ENCODE measurements at regions not wholly inside any gene's neighbourhood (a gene's known extent, or its start where the extent isn't known, plus 50 kb on each side); places are given as distances from the start of the nearest gene placed in this dataset.

DNA sequence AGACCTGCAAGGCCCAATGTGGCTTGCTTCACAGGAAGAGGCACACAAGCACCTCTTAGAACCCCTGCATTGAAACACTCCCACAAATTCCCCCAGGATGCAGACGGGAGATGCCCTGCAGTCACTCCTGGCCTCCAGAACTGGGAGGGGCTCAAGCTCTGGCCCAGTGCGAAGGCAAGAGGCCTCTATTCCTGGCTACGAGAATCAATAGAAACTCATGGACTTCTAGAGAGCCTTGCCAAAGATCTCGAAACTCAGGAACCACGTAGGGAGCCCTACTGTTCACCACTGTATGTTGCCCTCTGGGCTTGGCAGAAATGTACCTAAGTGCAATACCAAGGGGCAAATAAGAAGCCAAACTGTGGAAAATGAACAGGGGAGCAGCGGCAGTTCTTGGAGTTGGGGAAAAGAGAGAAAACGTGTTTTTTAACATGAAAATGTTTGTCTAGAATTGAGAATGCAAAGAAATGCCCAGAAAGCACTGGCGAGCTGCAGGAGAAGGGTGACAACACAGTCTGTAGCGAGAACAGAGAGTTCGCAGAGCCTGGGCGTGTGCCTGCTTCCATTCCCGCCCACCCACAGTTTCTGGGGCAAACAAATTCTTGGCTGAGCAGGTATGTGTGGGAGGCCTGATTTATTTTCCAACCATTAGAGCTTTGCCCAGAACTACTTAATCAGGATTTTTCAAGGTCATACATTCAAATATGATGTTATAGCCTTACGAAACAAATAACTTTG is 260.5 kb upstream of the KLF14 start:
- DNase-seq (ENCODE audit: low read depth, low spot score): no peak

DNA sequence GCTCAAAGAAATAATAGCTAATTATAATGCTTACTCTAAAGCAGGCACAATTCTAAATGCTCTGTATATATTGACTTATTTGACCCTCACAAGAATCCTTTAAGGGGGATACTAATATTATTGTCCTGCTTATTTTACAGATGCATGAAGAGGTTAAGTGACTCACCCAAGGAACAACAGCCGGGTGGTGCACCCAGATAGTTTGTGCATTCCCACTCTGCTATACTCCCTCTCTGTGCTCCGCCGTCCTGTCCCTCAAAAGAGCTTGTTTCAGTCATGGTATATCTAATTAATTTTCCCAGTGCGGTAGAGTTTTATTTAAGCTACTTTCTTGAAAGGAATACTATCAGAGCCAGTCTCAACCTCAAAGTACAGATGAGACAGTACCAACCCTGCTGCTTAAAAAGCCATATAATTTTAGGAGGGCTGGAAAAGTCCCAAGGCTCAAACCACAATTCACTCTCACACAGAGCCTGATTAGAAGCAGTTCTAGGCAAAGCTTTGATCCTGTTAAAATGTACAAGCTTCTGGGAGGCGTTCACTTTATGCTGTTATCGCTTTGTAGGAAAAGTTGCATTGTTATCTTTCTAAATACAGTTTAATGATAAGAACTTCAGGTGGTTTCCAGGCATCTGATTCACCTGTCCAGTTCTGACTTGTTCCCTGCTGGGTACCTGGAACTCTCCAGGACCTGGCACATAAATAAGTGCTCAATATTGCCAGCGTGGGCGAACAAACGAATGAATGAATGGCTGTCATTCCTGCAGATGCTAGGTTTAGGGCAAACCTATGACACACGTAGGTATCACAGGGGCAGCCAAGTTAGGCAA is 261.5 kb upstream of the KLF14 start:
- DNase-seq (ENCODE audit: low read depth, low spot score): no peak

DNA sequence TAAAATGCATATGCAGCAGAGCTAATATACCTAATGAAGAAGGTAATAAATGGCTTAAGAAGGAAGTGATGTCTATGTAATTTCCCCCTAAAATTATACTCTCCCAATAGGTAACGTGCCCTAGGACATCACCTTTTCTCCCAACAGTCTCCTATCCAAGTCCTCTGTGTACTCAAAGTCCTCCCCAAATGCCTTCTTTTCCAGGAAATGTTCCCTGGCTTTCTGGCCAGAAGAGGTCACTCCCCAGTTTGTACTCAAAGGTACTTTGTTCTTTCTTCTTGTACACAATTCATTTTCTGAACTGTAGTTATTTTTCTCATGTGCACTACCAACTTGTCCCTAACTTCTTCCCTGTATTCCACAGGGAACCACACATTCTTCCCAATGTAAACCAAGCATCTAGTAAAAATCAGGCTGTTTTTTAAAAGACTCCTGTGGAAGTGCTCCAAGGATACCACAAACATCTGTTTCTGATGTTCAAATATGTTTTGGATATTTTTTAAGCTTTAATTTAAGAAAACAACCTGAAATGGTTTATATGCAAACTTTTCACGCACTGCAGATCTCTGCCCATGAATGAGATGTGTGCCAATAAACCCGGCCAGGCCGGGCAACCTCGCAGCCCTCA is 262.3 kb upstream of the KLF14 start:
- no peak for DNase-seq (ENCODE audit: low read depth, low spot score)

DNA sequence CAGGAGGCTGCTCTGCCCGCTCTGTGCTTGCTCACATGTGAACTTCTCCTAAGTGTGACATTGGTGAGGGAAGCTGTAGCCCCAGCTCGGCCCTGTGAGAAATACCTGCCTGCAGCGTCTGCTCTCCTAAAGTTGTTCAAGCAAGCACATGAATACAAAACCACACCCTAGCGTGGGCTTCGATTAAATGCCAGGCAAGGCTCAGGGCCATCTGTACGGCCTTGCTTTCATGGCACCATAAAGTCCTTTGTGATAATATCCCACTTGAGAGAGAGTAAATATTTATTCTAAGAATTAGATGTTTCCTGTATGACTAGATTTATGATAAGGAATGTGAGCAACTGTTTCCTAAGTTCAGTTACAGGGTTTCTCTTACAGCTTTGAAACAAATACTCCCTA is 262.8 kb upstream of the KLF14 start:
- DNase-seq (ENCODE audit: low read depth, low spot score): no peak

DNA sequence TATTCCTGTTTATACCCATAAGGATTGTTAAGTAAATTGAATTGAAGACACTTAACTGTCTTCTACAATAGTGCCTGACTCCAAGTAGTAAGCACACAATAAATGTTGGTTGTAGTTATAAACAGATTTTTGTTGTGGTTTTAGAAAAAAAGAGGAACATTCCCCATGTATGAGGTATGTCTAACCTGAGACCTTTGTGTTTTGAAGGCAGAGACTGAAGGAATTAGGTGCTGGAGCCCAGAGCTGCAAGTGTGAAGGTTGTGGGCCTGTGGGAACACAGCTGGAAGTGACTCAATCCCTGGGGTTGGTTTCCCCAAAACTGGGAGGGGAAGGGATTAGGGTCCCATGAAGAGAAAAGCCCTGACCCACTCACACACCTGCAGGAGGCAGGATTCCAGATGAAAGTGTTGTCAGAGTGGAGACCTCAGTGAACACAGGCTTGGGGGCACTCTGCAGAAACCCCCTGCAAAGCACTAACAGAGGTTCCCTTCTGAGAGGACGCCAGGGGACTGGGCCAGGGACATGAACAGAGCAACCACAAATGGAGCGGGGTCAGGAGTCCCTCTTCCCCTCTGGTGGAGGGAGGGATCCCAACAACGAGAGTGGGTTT is 265.1 kb upstream of the KLF14 start:
- no peak for DNase-seq (ENCODE audit: low read depth, low spot score)

DNA sequence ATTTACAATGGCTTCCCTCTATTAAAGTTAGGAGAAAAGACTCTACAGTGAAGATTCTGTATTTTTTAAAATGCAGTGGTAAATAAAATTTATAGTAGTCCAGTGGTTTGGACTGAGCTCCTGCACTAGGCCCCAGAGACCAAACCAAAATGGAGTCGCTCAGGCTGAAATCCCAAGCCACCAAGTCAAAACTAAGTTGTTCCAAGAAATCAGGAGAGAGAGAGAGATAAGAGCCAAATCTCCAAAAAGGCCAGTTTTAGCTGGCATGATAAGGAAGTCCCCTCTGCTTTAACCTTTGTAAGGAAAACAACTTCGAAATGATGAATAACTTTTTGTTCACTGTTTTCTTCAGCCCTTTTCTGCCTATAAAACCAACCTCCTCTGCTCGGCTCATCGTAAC is 265.9 kb upstream of the KLF14 start:
- no peak for DNase-seq (ENCODE audit: low read depth, low spot score)

DNA sequence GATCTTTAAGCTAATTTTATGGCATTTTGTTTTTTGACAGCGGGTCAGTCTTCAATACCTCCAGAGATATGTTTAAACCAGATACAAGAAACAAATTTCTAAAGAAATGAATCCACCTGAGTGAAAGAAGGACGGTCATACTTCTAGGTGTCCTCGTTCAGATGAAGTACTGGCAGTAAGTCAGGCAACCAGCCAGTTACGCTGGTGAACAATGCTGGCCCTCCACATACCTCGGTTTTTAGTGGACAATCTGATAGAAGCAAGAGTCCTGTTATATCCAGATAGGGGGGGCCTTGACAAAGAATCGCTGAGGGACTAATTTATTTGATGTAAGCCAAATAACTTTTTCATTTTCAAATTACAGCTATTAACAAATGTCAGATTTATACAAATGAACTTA is 266.4 kb upstream of the KLF14 start:
- no peak for DNase-seq (ENCODE audit: low read depth, low spot score)

DNA sequence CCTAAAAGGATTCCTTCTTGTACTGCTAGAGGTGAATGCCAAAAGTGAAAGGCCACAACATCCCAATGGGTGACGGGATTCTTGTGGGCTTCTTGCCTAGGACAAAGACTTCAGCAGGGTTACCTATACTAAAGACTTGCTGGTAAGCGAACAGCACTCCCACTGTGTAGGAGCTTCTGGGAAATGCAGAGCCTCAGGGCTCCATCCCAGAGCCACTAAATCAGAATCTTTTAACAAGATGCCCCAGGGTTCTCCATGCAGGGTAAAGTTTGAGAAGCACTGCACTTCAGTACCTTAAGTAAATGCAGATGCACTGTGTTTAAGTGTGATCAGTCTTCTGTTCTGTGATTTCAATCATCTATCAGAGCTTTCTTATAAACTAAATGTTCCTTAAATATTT is 266.9 kb upstream of the KLF14 start:
- DNase-seq (ENCODE audit: low read depth, low spot score): no peak

DNA sequence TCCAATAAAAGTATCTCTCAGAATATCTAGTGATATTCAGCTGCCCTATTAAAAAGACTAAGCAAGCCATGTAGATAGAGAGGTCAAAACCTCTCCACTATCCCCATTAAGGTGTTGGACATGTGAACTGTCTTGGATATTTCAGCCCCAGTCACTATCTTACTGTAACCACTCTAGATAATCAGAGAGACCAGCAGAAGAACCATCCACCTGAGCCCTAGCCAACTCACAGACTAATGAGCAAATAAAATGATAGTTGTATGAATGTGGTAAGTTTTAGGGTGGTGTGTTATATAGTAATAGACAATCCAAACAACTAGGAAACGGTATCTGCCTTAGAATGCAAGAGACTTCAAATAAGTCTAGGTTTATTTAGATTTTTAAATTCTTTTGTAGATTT is 268.6 kb upstream of the KLF14 start:
- DNase-seq (ENCODE audit: low read depth, low spot score): no peak

DNA sequence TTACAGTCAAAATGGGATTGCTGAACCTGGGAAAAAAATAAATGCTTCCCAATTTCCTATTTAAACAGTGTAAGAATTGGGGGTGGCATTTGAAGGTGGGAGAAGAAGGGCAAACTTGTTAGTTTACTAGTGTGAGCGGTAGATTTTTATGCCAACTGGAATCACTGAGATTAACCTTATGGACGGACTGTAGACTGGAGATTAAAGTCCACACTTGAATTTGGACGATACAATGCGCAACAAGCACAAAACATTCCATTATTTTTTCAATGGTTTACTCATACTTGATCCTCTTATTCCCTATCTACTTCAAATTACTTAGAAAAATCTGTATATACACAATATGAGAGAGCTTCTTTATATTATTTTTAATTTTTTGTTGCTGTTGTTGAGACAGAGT is 269.6 kb upstream of the KLF14 start:
- DNase-seq (ENCODE audit: low read depth, low spot score): no peak

DNA sequence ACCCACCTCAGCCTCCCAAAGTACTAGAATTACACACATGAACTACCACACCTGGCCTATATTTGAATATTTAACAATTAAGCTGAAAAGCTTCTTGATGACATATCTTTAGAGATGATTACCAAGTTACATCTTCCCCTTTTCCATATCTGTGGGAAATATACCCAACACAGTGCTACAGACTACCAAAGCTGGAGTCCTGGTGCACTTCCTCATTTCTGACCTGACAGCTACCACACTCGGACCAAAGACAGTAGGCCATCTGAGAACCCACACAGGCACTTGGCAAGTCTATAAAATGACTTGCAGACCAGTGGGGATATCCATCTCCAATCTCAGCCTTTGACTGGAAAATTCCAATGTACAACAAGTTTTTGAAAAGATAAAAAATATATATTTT is 270.4 kb upstream of the KLF14 start:
- no peak for DNase-seq (ENCODE audit: low read depth, low spot score)

DNA sequence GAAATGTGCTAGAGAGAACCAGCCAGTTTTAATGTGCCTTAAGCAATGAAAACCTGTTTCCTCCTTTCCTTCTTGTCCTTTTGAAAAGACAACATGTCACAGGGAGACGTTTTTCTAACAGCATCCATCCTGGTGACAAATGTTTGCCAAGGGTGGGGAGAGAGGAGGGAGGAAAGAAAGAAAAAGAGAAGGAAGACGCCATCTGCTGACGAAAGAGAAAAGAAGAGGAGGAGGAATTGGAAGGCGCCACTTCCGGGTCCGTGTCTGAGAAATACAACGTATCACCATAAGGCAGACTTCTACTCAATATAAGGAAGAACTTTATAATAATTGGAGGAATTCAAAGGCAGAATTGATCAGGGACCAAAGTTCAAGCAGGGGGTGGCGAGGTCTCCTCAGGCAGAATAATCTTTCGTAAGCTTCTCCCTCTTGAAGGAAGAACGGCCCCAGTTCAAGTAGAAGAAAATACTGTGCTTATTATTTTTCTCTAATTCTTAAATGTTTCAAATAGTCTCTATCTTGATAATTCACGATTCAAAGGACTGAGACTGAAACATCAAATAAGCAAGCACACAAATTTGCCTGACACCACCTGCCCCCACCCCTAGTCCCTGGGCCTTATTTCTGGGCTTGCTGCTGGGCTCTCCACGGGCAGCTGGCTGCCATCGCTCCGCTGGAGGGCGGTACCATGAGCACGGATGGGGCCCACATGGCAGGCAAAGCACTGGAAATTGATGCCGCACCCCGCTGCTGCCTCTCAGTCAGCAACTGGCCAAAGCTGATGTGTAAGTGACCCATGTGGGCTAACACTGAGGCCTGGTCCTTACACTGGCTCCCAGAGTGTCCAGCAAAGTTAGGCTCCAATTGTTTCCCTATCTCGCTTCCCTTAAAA is 273.7 kb upstream of the KLF14 start:
- no peak for DNase-seq (ENCODE audit: low read depth, low spot score)

DNA sequence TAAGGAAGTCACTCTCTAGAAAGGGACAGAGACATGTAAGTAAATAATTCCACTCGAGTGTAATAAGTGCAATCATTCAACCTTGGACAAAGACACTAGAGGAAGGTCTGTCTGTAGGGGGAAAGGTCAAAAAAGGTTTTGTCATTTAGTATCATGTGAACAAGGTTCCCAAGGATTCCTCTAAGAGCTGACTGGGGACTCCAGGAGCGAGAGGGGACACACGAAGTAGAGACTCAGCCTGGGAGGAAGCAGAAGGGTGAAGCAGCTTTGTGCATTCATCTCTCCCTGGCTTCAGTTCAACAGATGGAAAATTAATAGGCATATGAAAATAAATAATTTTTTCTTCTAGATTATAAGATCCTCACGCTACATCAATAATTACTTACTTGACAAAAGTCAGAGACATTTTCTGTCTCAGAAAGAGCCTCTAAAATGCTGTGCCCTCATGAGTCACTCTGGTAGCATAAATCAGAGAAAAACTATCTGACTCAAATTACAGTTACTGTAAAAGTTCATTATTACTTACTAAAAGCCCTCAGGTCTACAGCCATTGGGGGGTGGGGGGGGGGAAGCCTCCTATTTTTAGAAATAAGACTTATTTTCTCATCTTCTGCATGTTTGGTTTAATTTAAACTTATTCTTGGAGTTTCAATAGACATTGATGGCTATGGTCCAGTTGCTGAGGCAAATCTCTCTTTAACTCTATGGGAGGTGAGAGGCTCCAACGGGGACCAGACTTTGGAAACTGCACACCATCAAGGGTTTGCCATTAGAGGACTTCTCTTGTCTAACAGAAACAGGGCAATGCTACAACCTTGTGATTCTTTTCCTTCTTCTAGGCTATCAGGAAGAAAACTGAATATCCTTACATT is 275.1 kb upstream of the KLF14 start:
- DNase-seq (ENCODE audit: low read depth, low spot score): no peak

DNA sequence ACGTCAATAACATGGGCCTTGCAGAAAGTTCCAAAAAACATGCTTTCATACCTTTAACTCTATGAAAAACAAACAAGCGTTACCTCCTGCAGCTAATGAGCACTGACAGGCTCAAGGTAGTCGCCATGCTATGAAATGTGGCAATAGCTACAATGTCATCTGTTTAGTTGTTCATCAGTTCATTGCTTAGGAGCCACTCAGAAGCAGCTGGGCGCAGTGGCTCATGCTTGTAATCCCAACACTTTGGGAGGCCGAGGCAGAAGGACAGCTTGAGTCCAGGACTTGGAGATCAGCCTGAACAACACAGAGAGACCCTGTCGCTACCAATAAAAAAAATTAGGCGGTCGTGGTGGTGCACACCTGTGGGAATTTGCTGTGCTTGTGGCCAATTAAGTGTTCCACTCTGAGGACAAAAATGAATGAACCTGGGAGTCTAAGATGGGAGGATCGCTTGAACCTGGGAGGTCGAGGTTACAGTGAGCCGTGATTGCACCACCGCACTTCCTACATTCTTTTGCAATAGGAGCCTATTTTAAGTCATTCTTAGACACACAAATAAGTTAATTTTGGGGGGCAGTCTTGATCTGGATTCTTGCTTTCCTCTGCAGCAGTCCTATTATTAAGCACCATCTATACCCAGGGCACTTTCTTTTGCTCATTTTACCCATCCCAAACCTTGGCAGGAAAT is 276.2 kb upstream of the KLF14 start:
- DNase-seq (ENCODE audit: low read depth, low spot score): no peak

DNA sequence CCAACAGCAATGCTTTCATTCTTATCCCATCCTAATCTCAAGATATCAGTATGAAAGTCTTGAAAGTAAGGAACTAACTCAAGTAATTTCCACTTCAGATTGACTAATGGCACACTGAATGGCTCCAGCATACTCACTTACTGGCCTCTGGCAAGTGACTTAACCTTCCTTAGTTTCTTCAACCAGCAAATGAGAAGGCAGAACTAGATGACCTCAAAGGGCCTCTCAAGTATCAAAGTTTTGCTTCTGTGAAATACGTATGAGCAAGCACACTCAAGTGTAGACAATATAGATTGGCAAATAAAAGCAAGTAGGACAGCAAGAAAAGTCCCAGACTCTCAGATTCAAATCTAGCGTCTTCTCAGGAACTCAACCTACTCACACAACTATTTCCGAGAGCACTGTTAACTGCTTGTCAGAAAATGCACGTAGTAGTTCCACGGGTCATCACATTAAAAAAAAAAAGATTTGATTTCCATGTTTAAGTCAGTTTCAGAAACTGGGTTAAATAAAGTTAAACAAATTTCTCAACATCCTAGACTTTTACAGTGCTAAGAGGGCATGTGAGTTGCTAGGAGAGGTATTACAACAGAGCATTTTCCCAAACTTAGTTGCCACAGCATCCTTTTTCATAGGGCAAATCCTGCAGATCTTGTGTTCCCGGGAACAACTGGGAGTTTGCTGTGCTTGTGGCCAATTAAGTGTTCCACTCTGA is 276.9 kb upstream of the KLF14 start:
- DNase-seq (ENCODE audit: low read depth, low spot score): no peak

DNA sequence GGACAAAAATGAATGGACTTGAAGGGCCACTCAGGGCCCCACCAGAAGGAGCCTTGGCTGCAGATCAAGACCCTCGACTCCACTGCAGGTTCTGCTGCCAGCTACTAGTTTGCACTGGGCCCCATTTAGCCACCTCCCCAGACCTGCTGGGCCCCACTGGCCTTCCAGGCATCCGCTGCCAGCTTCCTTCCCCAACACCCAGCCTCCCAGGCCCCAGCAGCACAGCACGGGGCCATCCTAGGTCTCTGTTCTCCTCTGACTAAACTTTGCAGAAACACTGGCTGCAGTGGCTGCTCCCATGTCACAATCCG is 277.4 kb upstream of the KLF14 start:
- no peak for DNase-seq (ENCODE audit: low read depth, low spot score)

DNA sequence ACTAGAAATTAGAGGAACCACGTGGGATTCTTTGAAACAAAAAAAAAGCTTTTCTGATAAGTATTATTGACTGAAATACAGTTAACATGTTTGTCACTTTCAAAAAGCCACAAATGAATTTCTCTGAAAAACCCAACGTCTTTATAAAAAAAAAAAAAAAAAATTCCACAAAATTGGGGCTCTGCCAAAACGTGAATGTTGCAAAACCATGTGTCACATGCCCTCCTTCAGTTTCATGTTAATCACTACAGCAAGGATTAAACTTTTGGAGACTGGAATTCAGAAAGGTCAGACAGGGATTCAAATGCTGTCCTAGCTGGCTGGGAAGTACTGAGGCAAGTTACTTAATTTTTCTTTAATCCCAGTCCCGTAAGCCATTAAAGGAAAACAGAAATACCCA is 278.0 kb upstream of the KLF14 start:
- no peak for DNase-seq (ENCODE audit: low read depth, low spot score)

DNA sequence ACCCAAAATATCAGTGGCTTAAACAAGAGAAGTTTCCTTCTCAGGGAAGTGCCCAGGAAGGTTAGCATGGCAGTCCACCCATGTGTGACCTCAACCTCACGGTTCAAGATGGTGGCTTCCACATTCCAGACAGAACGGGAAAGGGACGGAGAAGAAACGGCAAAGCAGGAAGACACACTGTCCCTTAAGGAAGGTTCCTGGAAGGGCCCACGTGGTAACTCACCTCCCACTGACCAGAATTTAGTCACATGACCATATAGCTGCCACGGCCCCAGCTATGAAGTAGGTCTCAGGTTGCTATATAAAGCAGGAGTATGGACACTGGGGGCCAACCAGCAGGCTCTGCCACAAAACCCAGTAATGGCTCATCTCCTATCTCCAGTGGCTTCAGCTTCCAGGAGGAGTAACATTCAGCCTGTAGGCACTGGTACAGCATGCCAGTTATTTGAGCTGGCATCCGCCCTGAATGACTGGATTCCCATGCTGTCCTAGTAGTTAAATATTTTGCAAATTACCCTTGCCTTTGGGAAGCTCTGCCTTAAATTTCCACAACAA is 278.5 kb upstream of the KLF14 start:
- no peak for DNase-seq (ENCODE audit: low read depth, low spot score)

DNA sequence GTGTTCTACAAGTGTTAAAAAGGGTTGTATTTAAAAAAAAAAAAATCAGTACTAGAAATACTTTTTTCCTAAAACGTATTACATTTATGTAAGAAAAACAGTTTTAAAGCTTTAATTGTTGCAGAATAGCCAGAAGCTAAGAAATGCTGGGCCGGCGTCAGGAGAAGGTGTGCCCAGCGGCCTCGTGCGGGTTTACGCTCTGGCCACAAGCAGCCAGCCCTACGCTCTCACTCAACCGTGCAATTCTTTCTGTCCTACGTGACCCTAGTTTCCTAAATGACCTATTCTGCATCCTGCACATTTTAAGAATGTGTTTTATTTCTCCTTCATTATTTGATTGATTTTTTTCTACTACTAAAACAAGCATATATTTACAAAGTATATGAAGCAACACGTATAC is 279.7 kb upstream of the KLF14 start:
- no peak for DNase-seq (ENCODE audit: low read depth, low spot score)
